HepG2 (cell line): ENCODE measurements at regions not wholly inside any gene's neighbourhood (a gene's known extent, or its start where the extent isn't known, plus 50 kb on each side); places are given as distances from the start of the nearest gene placed in this dataset.

Experiments used
- ATAC-seq: fragments of 200-7000 bp; cut with Tn5 transposase; 3 replicates; pipeline ENCODE4 v1.9.1; 2020; ENCODE audit warnings: mild to moderate bottlenecking, moderate library complexity
- BruUV-seq: library from RNA; stranded (reverse); fragments of 400-500 nt; replicated peaks from 2 replicates; lab custom pipeline; 2021; lab: Mats Ljungman, UMichigan
- CTCF ChIA-PET: fragments of 300-600 bp; formaldehyde crosslinking; extraction: SDS; loops from one replicate; lab custom pipeline; 2021; ENCODE audit warnings: low total read pairs, inconsistent platforms, low intra/inter-chr PET ratio; lab: Yijun Ruan, JAX
- POLR2A ChIA-PET: fragments of 350-600 bp; sonication (Branson Sonifier 250); formaldehyde crosslinking; loops from one replicate; lab custom pipeline; 2020; ENCODE audit warnings: antibody characterized with exemption, inconsistent platforms; lab: Yijun Ruan, JAX
- DNase-seq: peaks from one replicate; pipeline ENCODE4 v3.0.0-alpha.2; 2015; ENCODE audit warnings: low spot score
- FAIRE-seq: peaks from 3 replicates; lab custom pipeline; 2011; peaks lifted over from hg19 to GRCh38; lab: Jason Lieb, UNC
- H2AFZ ChIP-seq: one replicate; pipeline ENCODE4 v1.6.1; 2011; ENCODE audit warnings: low read length, inconsistent platforms
- H3K27ac ChIP-seq: fragments of 300-600 bp; 3 replicates; pipeline ENCODE4 v1.8.0; 2011; ENCODE audit warnings: mixed run types, mild to moderate bottlenecking, mixed read lengths, low read length, inconsistent platforms; ENCODE audit not compliant: insufficient read depth; ENCODE audit errors: extremely low read length
- H3K27me3 ChIP-seq, 2 experiments: fragments of 200-600 bp in 1 of 2; 2 replicates in 1 of 2; 3 replicates in 1 of 2; pipeline versions ENCODE4 v1.6.0 to v1.8.0; 2011; ENCODE audit warnings: low read length in 2 of 2, mild to moderate bottlenecking in 2 of 2, moderate library complexity in 2 of 2, inconsistent platforms in 1 of 2; ENCODE audit not compliant: insufficient read depth in 2 of 2, control insufficient read depth in 1 of 2
- H3K36me3 ChIP-seq, 2 experiments: fragments of 200-600 bp in 1 of 2; replicated peaks in 1 of 2; 2 replicates in 1 of 2; 3 replicates in 1 of 2; pipeline versions ENCODE4 v1.5.1 to v1.8.0; 2011; ENCODE audit warnings: low read length in 2 of 2, inconsistent platforms in 1 of 2; ENCODE audit not compliant: insufficient read depth in 2 of 2, control insufficient read depth in 1 of 2
- H3K4me1 ChIP-seq: 2 replicates; pipeline ENCODE4 v1.5.1; 2012; ENCODE audit warnings: low read length, inconsistent platforms; ENCODE audit not compliant: insufficient read depth
- H3K4me2 ChIP-seq: 2 replicates; pipeline ENCODE4 v1.6.0; 2011; ENCODE audit warnings: low read depth, low read length, inconsistent platforms
- H3K4me3 ChIP-seq, 3 experiments: fragments of 200-600 bp in 1 of 3; sonication (generic), shearing (Covaris generic) in 1 of 3; replicated peaks in 1 of 3; 2 replicates each; pipeline ENCODE4 v1.5.1; 2011 to 2016; ENCODE audit warnings: low read length in 3 of 3, inconsistent platforms in 2 of 3, low read depth in 2 of 3, mild to moderate bottlenecking in 2 of 3, control low read depth in 1 of 3, mixed read lengths in 1 of 3; ENCODE audit not compliant: insufficient read depth in 1 of 3
- H3K79me2 ChIP-seq: one replicate; pipeline ENCODE4 v1.6.1; 2011; ENCODE audit warnings: low read length, inconsistent platforms; ENCODE audit not compliant: insufficient read depth
- H3K9ac ChIP-seq: 2 replicates; pipeline ENCODE4 v1.6.0; 2011; ENCODE audit warnings: mild to moderate bottlenecking, low read depth, low read length, inconsistent platforms; ENCODE audit not compliant: insufficient read depth
- H3K9me3 ChIP-seq: 2 replicates; pipeline ENCODE4 v1.5.1; 2012; ENCODE audit warnings: mild to moderate bottlenecking, low read length
- H4K20me1 ChIP-seq: 2 replicates; pipeline ENCODE4 v1.6.0; 2011; ENCODE audit warnings: inconsistent platforms, mild to moderate bottlenecking, low read length, moderate library complexity; ENCODE audit not compliant: insufficient read depth
- CREM ChIP-seq, 2 experiments: sonication (generic) in 1 of 2; formaldehyde crosslinking in 1 of 2; IDR thresholded peaks; 2 replicates each; pipeline versions ENCODE4 v1.4.0 to v1.6.1; 2016 to 2020; ENCODE audit warnings: antibody characterized with exemption in 1 of 2, mild to moderate bottlenecking in 1 of 2, missing genetic modification reagents in 1 of 2
- FOXP1 ChIP-seq, 2 experiments: fragments of 450-650 bp in 1 of 2; IDR thresholded peaks; 2 replicates each; pipeline ENCODE4 v1.6.1; 2017 to 2018; ENCODE audit warnings: antibody characterized with exemption in 1 of 2
- HCFC1 ChIP-seq: fragments of 150-350 bp; IDR thresholded peaks from 2 replicates; pipeline ENCODE4 v1.6.1; 2014; ENCODE audit warnings: low read depth, low read length
- ISX ChIP-seq: sonication (generic); formaldehyde crosslinking; conservative IDR thresholded peaks from 2 replicates; pipeline ENCODE4 v1.5.0; 2020; ENCODE audit warnings: missing genetic modification reagents
- JUNB ChIP-seq: sonication (generic); formaldehyde crosslinking; IDR thresholded peaks from 2 replicates; pipeline ENCODE4 v1.8.0; 2022; ENCODE audit warnings: missing genetic modification reagents, mild to moderate bottlenecking, borderline replicate concordance
- KDM6A ChIP-seq: IDR thresholded peaks from 2 replicates; pipeline ENCODE4 v1.6.1; 2016; ENCODE audit warnings: low read depth
- PHB2 ChIP-seq: fragments of 450-650 bp; IDR thresholded peaks from 2 replicates; pipeline ENCODE4 v1.6.1; 2018; ENCODE audit not compliant: partially characterized antibody
- PPARG ChIP-seq: conservative IDR thresholded peaks from 2 replicates; pipeline ENCODE4 v1.6.1; 2016; ENCODE audit warnings: missing biosample characterization, missing genetic modification reagents
- RBAK ChIP-seq: sonication (generic); formaldehyde crosslinking; IDR thresholded peaks from 2 replicates; pipeline ENCODE4 v1.5.1; 2020; ENCODE audit warnings: mild to moderate bottlenecking, missing genetic modification reagents
- RFXAP ChIP-seq: sonication (generic); formaldehyde crosslinking; IDR thresholded peaks from 2 replicates; pipeline ENCODE4 v1.4.0; 2020; ENCODE audit warnings: missing genetic modification reagents, borderline replicate concordance
- SNRNP70 ChIP-seq: fragments of 200-400 bp; formaldehyde crosslinking; IDR thresholded peaks from 2 replicates; pipeline ENCODE4 v1.6.1; 2017; ENCODE audit warnings: mild to moderate bottlenecking, low read depth, low read length, moderate library complexity
- SRSF9 ChIP-seq: fragments of 200-400 bp; formaldehyde crosslinking; IDR thresholded peaks from 2 replicates; pipeline ENCODE4 v1.6.1; 2018; ENCODE audit warnings: borderline replicate concordance, mild to moderate bottlenecking, low read depth, low read length; ENCODE audit not compliant: insufficient read depth, poor library complexity, severe bottlenecking
- TEAD3 ChIP-seq: optimal IDR thresholded peaks from 2 replicates; pipeline ENCODE3; 2016; ENCODE audit warnings: borderline replicate concordance
- XBP1 ChIP-seq: sonication (generic); formaldehyde crosslinking; IDR thresholded peaks from 2 replicates; pipeline ENCODE4 v1.5.0; 2020; ENCODE audit warnings: missing genetic modification reagents
- ZBTB4 ChIP-seq: sonication (generic); formaldehyde crosslinking; IDR thresholded peaks from 2 replicates; pipeline ENCODE4 v1.4.0; 2020; ENCODE audit warnings: missing genetic modification reagents, mild to moderate bottlenecking, borderline replicate concordance
- ZNF317 ChIP-seq: sonication (generic); formaldehyde crosslinking; IDR thresholded peaks from 2 replicates; pipeline ENCODE4 v1.5.0; 2020; ENCODE audit warnings: mild to moderate bottlenecking, missing genetic modification reagents
- ZNF34 ChIP-seq: sonication (generic); formaldehyde crosslinking; IDR thresholded peaks from 2 replicates; pipeline ENCODE4 v1.4.0; 2020; ENCODE audit warnings: mild to moderate bottlenecking, missing genetic modification reagents, borderline replicate concordance
- ZNF720 ChIP-seq: sonication (generic); formaldehyde crosslinking; IDR thresholded peaks from 2 replicates; pipeline ENCODE4 v1.4.0; 2020; ENCODE audit warnings: missing genetic modification reagents
- ZNF839 ChIP-seq: sonication (generic); formaldehyde crosslinking; IDR thresholded peaks from 2 replicates; pipeline ENCODE4 v1.4.0; 2020; ENCODE audit warnings: missing genetic modification reagents, mild to moderate bottlenecking, borderline replicate concordance
- ZSCAN30 ChIP-seq: sonication (generic); formaldehyde crosslinking; IDR thresholded peaks from 2 replicates; pipeline ENCODE4 v1.5.0; 2020; ENCODE audit warnings: mild to moderate bottlenecking, missing genetic modification reagents
- WGBS: methylation state at CpG from one replicate; pipeline ENCODE4 v1.1.6; 2017; ENCODE audit warnings: low lambda C conversion rate; 5-methylcytosine and 5-hydroxymethylcytosine counted together
- in situ Hi-C: cut with HindIII; loops from 2 replicates; pipeline ENCODE4 v1.10.0; 2017; ENCODE audit warnings: low pct_unique_long_range_greater_than_20kb; ENCODE audit not compliant: extremely low pct_ligation_motif_present
- intact Hi-C: fragments of 100-400 bp; cut with micrococcal nuclease; formaldehyde crosslinking; loops from one replicate; pipeline ENCODE4 v1.10.0; 2022; ENCODE audit not compliant: unreplicated experiment

DNA sequence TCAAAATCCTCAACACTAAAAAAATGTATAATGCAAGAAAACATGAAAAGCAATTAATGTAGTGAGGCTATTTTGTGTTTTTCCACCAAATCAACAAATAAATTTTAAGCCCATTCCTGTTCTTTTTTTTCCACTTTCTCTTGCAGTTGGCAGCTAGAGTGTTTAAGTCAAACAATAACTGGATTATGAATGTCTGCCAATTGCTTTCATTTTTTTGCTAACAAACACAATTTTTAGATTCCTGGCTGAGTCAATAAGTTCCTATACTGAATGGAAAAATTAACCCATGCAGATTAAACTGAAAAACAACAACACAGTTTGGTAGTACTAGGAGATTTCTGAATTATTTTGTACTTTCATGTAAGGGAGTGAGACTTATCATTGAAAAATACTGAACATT lies 232.4 kb downstream of the SLITRK5 start:
- FAIRE-seq (no peak), ATAC-seq (no peak), DNase-seq (no peak)
- H3K9me3 ChIP-seq = peaks cover 3% of the 10 kb centered on the region; the same call in 1 of the 2 replicates
- TF ChIP-seq RFXAP (CRISPR knock-in tag) (no peak), ZNF34 (no peak), ZSCAN30 (no peak), CREM (IDR thresholded peaks at IDR 0.05) (no peak), CREM (CRISPR knock-in tag; IDR thresholded peaks at IDR 0.05) (no peak), RBAK (CRISPR knock-in tag) (no peak)
- H3K79me2 ChIP-seq = no peaks in the 10 kb centered on the region
- H3K36me3 ChIP-seq = no peaks in the 10 kb centered on the region
- intact Hi-C loops = no loop called here
- no TSS peak for BruUV-seq
- in situ Hi-C loops = no loop called here
- no peaks in the 10 kb centered on the region for H3K4me1 ChIP-seq
- no peak overlapping the region for H3K4me3 ChIP-seq
- H2AFZ ChIP-seq = no peak overlapping the region
- ChIA-PET POLR2A (no interaction called here), CTCF (no interaction called here)
- no peaks in the 10 kb centered on the region for H3K27me3 ChIP-seq
- no peaks in the 10 kb centered on the region for H4K20me1 ChIP-seq
- no peak overlapping the region for H3K4me2 ChIP-seq
- no peak overlapping the region for H3K27ac ChIP-seq
- H3K9ac ChIP-seq = no peak overlapping the region

- Histone ChIP-seq H3K4me1 (no peaks in the 10 kb centered on the region), H3K9ac (no peak overlapping the region), H3K79me2 (no peaks in the 10 kb centered on the region), H3K27ac (no peak overlapping the region), H2AFZ (no peak overlapping the region), H3K27me3 (no peaks in the 10 kb centered on the region), H3K36me3 (no peaks in the 10 kb centered on the region), H4K20me1 (no peaks in the 10 kb centered on the region), H3K4me2 (no peak overlapping the region), H3K9me3 (no peaks in the 10 kb centered on the region), H3K4me3 (no peak overlapping the region)
- DNase-seq (no peak), FAIRE-seq (no peak), ATAC-seq (no peak)
- CTCF ChIA-PET = no interaction called here
- intact Hi-C loops (no loop called here), in situ Hi-C loops (no loop called here)
- no TSS peak for BruUV-seq
- POLR2A ChIA-PET = no interaction called here
- WGBS = 4% methylated on average over 3 of the region's 3 CpGs
- TF ChIP-seq ISX (CRISPR knock-in tag) (no peak), ZNF720 (CRISPR knock-in tag) (no peak), SNRNP70 (no peak), ZBTB4 (CRISPR knock-in tag) (no peak), JUNB (CRISPR knock-in tag) (no peak), TEAD3 (no peak), PPARG (no peak), ZNF317 (no peak), KDM6A (no peak), FOXP1 (IDR thresholded peaks at IDR 0.05) (no peak), FOXP1 (CRISPR knock-in tag; IDR thresholded peaks at IDR 0.05) (no peak), PHB2 (no peak), XBP1 (no peak), ZNF839 (no peak), SRSF9 (no peak), HCFC1 (no peak)
Observed at GRCh38 chr13:87906411-87906810, 235.2 kb downstream of the SLITRK5 start.
